Ovary (tissue), 3 donors: ENCODE measurements at regions not wholly inside any gene's neighbourhood (a gene's known extent, or its start where the extent isn't known, plus 50 kb on each side); places are given as distances from the start of the nearest gene placed in this dataset.

Experiments used
- POLR2A ChIP-seq: fragments of 450-650 bp; IDR thresholded peaks from one replicate; pipeline ENCODE4 v1.6.1; 2017; ENCODE audit warnings: antibody characterized with exemption, mild to moderate bottlenecking, moderate library complexity
- TF ChIP-seq, protein P1 (sequence below), 3 donors: fragments of 450-650 bp in 2 of 3; fragments of 200-600 bp in 1 of 3; IDR thresholded peaks; one replicate each; pipeline versions ENCODE4 v1.5.1 to v1.8.0; 2016 to 2022; ENCODE audit warnings: antibody characterized with exemption in 3 of 3, mild to moderate bottlenecking in 1 of 3
- donor health status: DM: no; HTN: no; CAD: no.

- TF ChIP-seq, protein P1, sequence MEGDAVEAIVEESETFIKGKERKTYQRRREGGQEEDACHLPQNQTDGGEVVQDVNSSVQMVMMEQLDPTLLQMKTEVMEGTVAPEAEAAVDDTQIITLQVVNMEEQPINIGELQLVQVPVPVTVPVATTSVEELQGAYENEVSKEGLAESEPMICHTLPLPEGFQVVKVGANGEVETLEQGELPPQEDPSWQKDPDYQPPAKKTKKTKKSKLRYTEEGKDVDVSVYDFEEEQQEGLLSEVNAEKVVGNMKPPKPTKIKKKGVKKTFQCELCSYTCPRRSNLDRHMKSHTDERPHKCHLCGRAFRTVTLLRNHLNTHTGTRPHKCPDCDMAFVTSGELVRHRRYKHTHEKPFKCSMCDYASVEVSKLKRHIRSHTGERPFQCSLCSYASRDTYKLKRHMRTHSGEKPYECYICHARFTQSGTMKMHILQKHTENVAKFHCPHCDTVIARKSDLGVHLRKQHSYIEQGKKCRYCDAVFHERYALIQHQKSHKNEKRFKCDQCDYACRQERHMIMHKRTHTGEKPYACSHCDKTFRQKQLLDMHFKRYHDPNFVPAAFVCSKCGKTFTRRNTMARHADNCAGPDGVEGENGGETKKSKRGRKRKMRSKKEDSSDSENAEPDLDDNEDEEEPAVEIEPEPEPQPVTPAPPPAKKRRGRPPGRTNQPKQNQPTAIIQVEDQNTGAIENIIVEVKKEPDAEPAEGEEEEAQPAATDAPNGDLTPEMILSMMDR (IDR thresholded peaks at IDR 0.05): no peak
- no peak for TF ChIP-seq POLR2A
Measured at GRCh38 chrX:138270931-138271330, 440.6 kb downstream of the FGF13 start.
